GM19467 (cell line): ENCODE measurements at regions not wholly inside any gene's neighbourhood (a gene's known extent, or its start where the extent isn't known, plus 50 kb on each side); places are given as distances from the start of the nearest gene placed in this dataset.
"Not testable (repeated sequence)": the region's sequence is repeated elsewhere in the genome, so short reads cannot be mapped to it uniquely, and the experiment has no call there.

Experiments
- ATAC-seq: cut with Tn5 transposase; IDR thresholded peaks from one replicate; pipeline ENCODE4 v1.9.1; 2021; ENCODE audit warnings: mild to moderate bottlenecking, moderate library complexity; ENCODE audit not compliant: unreplicated experiment

DNA sequence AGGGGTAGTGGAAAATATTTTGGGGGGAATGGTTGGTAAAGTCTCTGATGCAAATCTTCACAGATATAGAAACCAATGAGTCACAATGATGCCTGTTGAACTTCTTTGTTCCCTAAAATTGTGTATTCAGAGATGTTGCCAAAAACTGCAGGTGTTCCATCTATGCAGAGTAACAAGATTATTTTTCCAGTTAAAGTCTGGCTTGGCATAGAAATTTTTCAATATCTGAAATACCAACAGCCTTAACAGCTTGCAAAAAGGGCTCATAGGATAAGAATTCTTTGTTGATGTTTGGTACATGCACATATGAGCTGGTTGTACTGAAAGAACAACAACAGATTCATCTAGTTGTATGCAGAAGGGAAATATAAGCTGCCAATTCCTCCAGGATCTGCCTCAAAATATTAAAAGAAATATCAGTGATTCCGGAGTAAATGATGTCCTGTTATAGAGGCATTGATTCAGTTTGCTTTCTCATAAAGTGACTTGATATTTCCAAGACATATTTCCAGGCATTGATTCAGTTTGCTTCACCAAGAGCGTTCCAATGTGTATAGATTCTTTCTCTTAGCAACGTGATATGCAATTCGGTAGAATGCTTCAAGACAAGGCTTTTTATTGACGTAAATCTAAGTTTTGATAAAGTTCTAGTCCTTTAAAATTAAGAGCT, 564.4 kb downstream of the TMA16 start:
- no peak for ATAC-seq

DNA sequence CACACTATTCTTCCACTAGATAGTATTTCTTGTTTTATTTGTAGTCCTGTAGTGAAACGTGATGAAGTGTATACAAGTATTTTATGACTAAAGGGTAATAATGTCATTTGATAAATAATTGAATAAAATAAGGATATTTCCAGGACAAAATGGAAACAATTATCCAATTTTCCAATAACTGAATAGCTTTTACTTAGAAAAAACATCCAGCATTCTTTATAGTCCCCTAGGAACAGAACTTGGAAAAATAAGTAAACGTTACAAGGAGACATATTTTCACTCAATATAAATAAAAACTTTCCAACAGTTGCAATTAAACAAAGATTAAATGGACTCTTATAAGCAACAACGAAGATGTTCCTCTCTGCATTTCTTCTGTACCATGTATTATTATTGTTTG, 566.0 kb downstream of the TMA16 start:
- no peak for ATAC-seq

DNA sequence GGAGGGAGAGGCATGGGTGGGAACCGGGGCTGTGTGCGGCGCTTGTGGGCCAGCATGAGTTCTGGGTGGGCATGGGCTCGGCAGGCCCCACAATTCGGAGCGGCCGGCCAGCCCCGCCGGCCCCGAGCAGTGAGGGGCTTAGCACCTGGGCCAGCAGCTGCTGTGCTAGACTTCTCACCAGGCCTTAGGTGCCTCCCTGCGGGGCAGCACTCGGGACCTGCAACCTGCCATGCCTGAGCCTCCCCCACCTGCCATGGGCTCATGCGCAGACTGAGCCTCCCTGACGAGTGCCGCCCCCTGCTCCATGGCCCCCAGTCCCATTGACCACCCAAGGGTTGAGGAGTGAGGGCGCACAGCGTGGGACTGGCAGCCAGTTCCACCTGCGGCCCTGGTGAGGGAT, 573.9 kb downstream of the TMA16 start:
- ATAC-seq = no peak

DNA sequence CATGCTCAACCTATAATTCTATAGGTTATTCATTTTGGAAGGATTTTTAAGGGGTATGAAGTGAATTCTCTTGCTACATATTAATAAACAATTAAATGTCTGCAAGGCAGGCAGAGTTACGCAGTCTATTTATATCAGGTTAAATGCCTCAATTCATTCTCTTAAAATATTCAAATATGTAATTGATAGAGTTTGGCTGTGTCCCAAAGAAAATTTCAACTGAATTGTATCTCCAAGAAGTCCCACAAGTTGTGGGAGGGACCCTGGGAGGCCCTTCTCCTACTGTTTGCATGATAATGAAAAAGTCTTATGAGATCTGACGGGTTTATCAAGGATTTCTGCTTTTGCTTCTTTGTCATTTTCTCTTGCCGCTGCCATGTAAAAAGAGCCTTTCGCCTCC, 576.1 kb downstream of the TMA16 start:
- ATAC-seq = no peak

DNA sequence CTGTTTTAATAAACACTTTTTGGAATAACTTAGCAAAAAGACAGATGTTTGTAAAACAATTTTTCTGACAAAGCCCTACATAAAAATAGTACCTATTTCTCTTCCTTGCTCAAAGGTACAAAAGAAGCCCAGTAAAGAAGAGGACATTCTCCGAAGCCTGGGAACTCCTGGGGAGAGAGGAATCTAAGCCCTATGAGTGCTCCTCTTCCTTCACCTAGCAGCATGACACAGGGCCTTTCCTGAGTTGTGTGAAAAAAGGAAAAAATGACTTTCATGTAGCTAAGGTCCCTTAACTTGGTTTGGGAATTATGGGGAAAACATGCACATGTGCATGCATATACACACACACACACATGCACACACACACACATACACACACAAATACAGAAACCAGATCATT, 586.9 kb downstream of the TMA16 start:
- no peak for ATAC-seq

DNA sequence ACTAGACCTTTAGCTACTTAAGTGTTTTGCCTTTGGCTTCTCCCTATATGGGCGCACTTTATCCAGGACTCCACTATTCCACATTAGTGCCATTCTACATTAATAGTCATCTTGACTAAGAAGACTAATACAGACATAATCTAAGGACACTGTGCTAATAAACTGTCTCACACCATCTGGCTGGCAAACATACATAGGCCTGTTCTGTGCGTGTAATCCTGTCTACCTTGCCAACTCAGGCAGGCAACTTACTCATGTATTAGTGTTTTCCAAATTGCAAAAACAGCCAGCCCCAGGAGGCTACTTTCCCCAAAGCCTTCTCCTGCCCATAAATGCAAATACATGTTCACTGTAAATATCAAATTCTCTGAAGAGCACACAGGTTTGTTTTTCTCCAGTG, 587.3 kb downstream of the TMA16 start:
- no peak for ATAC-seq

DNA sequence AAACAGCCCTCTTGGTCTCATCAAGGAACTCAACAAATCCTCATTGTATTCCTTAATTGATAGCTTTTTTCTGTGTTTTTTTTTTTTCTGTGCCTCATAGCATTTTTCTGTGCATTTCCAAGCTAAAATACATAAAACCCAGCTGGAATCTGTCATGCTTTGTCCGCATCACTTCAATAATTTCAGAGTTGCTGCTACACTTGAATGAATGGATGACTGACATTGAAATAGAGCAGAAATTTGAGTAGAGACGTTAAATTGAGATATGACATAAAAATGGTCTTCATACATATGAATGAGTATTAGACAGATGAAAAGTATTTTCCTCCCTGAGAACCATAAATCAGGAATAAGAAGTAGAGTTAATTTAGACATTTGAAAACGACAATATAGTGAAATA, 593.2 kb downstream of the TMA16 start:
- ATAC-seq = no peak

DNA sequence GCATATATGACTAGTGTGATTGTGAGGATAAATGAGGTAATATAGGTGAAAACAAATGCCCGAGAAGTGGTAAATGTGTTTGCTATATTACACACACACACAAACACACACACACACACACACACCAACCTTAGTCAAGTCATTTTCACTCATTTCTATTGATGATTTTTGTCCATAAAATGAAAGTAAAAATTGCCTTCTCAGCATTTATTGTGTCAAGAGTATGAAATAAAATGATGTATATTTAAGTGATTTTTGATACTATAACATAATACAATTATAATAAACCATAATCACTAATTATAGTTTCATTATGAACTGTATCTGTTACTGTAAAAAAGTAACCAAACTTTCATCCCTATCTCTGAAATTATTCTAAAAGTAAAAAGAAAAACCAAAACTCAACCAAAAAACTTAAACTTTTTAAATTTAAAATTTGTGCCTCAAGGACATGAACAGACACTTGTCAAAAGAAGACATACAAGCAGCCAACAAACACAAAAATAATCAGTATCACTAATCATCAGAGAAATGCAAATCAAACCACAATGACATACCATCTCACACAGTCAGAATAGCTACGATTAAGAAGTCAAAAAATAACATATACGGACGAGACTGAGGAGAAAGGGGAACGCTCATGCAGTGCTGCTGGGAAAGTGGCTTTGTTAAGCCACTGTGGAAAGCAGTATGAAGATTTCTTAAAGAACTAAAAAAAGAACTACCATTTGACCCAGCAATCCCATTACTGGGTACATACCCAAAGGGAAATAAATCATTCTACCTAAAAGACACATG, 601.0 kb downstream of the TMA16 start:
- ATAC-seq = no peak

DNA sequence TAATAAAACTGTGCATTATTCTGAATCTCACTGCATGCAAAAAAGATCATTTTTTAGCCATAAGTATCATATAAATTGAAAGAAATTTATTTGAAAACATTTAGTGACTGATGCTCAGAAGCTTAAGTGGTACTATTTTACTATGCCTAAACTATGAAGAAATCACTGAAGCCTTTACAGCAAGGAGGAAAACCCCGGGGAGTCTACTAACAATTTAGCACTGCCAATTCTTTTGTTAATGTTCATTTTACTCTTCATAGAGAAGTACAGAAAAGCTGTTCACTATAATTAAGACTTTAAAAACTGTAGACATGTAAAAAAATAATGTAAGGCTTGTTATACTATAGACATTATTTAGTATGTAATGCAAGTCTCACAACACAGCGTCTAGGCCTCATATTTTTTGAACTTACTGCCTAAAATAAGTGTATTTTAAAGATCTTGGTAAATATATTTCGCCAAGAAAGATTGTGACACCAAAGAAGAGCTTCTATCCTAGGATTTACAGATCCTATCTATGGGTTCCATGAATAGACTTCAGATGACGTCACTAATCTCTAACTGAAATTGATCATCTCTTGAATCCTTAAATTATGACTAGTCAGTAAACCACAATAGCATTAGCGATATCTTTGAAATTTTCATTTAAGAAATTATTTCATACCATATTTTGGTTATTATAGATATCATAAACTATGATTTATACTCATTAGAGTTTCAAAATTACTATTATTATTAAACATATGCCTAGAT, 602.5 kb downstream of the TMA16 start:
- no peak for ATAC-seq

DNA sequence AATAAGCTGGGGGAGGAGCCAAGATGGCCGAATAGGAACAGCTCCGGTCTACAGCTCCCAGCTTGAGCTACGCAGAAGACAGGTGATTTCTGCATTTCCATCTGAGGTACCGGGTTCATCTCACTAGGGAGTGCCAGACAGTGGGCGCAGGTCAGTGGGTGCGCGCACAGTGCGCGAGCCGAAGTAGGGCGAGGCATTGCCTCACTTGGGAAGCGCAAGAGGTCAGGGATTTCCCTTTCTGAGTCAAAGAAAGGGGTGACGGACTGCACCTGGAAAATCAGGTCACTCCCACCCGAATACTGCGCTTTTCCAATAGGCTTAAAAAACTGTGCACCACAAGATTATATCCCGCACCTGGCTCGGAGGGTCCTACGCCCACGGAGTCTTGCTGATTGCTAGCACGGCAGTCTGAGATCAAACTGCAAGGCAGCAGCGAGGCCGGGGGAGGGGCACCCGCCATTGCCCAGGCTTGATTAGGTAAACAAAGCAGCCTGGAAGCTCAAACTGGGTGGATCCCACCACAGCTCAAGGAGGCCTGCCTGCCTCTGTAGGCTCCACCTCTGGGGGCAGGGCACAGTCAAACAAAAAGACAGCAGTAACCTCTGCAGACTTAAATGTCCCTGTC, 606.4 kb downstream of the TMA16 start:
- not testable (repeated sequence) for ATAC-seq

DNA sequence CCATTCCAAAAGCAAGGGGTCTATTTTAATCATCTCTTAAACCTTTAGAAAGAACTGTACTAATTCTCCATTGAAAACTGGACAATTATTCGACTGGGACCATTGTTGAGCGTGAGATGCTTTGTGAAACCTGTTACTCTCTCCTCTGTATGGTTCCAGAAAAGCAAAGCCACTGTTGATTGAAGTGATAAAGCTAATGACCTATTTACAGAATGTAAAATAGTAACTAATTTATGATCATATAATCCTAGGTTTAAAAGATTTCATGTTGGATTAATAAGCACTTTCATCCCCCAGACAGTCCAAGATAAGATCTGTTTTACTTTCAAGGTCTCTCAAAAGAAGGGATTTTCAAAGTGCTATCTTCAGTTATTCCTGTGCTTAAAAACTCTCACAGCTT, 614.5 kb downstream of the TMA16 start:
- no peak for ATAC-seq

DNA sequence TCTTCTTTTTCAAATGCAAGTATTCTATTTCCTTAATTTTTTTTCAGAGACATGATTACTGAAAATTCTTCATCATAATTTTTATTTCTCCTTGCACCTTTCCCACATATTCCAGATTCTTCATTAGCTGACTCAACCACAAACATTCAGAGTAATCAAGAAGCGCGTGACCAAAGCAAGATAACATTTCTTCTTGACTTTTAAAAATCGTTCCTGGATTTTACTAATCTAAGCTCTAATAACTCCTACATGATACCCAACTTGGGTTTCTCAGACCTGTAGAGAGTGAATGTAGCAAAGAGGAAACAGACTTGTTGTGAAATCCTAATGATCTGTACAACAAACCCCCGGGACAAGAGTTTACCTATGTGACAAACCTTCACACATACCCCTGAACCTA, 615.0 kb downstream of the TMA16 start:
- ATAC-seq = no peak

DNA sequence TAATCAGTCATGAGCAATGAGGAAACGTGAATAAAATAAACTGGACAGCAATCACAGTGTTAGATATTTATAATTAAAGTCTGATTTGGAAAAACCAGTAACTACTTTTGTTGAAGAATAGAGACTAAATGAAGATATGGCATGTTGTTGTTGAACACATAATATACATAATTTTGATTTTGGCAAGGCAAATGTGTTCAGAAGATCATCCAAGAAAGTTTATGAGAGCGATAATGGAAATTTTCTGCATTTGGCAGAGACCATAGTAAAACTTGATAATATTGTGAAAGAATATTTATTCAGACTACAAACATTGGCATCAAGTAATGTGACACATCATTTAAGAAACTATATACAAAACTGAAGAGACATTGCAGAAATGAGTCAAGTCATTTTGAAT, 620.7 kb downstream of the TMA16 start:
- ATAC-seq = no peak

DNA sequence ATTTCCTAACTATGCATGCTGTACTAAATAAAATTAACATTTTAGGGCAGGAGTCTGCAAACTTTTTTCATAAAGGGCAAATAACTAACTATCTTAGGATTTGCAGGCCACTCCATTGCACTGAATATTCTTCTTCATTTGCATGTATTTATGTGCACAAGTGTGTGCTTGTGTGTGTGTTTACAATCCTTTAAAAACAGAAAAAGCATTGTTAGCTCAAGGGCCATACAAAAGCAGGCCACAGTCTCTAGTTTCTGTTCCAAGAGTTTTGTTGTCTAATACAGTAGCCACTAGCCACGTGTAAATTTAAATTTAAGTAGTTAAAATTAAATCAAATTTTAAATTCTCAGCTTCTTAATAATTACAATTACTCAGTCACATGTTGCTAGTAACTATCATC, 621.8 kb downstream of the TMA16 start:
- ATAC-seq = no peak

DNA sequence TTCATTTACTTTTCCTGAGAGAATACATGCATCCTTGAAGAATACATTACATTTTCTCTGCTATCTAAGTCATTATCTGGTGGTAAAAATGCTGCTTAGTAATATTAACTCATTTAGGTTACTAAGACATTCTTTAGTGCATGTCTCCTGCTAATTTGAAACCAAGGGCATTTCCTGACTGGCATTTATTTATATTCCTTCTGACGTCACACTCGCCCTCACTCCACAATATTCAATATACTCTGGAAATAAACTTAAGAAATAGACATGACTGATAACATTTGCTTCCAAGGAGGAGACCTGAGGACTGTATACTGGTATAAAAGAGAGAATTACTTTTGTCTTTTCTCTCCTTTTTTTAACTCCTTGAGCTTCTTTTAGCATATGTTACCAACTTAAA, 619.5 kb upstream of the SMIM31 start:
- ATAC-seq = no peak

DNA sequence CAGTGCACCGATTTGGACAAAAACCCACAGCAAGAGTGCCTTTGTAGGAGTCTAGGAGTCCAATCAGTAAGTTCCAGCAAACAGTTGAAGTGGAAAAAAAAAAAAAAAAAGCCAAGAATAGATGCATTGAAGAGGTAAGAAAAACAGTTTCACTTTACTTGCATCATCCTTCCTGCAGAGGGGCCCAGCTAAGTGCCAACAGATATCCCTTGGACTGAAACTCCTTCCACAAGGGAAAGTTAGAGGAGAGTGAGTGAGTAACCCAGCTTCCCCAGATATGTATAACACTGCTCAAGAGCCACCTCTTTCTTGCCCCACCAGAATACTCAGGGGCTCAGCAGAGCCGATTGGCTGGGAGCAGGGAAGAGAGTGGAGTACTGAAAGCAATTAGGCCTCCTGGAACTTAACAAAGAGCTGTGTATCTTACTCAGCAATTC, 617.7 kb upstream of the SMIM31 start:
- no peak for ATAC-seq

DNA sequence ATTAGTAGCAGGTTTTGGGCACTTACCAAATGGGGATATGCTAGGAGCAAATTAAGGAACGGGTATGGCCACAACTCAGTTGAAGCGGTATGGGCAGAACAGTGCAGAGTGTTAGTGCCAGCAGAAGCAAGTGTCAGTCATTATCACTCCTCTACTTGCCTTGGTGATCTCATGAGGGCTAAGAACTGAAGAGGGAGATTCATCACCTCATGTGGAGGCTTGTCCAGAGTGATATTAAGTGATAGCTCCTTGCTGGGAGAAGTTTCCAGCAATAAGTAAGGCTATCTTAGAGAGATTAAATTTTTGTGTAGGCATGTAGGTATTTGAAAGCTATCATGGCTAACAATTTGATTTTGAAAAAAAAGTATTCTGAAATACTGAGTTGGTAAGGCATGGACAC, 615.4 kb upstream of the SMIM31 start:
- ATAC-seq = no peak

DNA sequence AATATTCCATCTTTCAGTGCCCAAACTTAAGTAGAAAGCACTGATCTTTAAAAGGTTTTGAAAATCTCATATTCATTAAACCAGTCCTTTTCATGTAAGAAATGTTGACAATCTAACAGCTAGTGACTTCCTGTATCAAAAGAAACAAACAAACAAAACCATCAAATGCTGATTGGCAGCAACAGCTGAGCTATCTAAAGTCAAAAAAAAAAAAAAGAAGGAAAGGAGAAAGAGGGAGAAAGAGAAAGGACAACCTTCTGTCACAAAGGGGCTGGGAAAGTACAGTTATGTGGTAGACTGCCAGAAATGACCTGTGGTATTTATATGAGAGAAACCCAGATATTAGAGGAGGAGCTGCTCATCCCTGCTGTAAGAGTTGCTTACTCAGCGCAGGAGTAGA, 614.6 kb upstream of the SMIM31 start:
- no peak for ATAC-seq

DNA sequence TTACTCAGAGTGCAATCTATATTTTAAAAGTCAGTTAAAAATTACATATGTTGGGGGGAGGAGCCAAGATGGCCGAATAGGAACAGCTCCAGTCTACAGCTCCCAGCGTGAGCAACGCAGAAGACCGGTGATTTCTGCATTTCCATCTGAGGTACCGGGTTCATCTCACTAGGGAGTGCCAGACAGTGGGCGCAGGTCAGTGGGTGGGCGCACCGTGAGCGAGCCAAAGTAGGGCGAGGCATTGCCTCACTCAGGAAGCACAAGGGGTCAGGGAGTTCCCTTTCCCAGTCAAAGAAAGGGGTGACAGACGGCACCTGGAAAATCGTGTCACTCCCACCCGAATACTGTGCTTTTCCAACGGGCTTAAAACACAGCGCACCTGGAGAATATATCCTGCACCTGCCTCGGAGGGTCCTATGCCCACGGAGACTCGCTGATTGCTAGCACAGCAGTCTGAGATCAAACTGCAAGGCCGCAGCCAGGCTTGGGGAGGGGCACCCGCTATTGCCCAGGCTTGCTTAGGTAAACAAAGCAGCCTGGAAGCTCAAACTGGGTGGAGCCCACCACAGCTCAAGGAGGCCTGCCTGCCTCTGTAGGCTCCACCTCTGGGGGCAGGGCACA, 612.1 kb upstream of the SMIM31 start:
- ATAC-seq = not testable (repeated sequence)

DNA sequence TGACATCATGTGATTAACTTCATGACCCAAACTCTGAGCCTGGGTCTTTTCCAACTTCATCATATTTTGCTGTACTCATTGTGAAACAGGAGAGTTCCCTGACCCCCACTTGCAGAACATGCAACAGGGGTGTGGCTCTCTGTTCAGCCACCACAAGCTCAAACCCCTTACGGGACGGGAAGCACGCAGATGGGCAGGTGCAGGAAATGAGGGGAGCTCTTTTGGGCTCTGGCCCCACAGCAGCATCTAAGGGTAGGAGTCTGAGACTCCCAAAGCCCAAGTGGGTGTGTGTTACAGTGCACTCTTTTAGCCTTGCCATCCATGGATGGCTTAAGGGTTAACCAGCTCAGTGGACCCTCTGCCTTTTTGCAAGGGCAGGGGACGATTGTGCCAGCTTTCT, 599.5 kb upstream of the SMIM31 start:
- no peak for ATAC-seq

DNA sequence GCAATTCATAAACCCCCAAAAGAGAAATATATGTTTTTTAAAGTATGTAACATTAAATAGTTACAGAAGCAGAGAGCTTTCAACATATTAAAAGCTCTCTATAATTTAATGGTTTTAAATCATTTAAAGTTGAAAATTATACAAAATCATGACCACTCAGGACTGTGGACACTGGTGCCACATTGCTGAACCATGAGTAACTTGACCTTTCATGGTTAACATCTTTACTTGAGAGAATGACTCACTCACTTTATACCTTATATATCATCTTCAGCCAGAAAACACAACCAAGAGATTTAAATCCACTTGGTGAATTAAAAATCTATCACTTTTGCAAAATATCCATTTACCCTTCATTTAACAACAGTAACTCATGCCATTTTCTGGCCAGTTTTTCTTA, 584.3 kb upstream of the SMIM31 start:
- no peak for ATAC-seq
